Lower leg skin (tissue), 4 donors: ENCODE measurements at regions not wholly inside any gene's neighbourhood (a gene's known extent, or its start where the extent isn't known, plus 50 kb on each side); places are given as distances from the start of the nearest gene placed in this dataset.
"Not testable (repeated sequence)": the region's sequence is repeated elsewhere in the genome, so short reads cannot be mapped to it uniquely, and the experiment has no call there.

Experiments
- DNase-seq, 2 donors: peaks; one replicate each; pipeline ENCODE4 v3.0.0-alpha.2; 2019; ENCODE audit warnings: low spot score in 2 of 2
- H3K4me3 ChIP-seq: fragments of 200-600 bp; sonication (generic); 2 replicates; pipeline ENCODE4 v1.5.1; 2017; ENCODE audit warnings: mild to moderate bottlenecking, low read depth; ENCODE audit not compliant: poor library complexity, severe bottlenecking
- CTCF ChIP-seq, 3 donors: fragments of 450-650 bp; IDR thresholded peaks; one replicate each; pipeline ENCODE4 v1.5.1; 2016; ENCODE audit warnings: antibody characterized with exemption in 3 of 3, mild to moderate bottlenecking in 3 of 3, moderate library complexity in 2 of 3
- POLR2A ChIP-seq, 2 donors: fragments of 450-650 bp; IDR thresholded peaks; one replicate each; pipeline ENCODE4 v1.6.1; 2016 to 2017; ENCODE audit warnings: antibody characterized with exemption in 2 of 2, mild to moderate bottlenecking in 1 of 2, moderate library complexity in 1 of 2
- WGBS, 2 donors: methylation state at CpG; one replicate each; pipeline ENCODE4 v1.1.5; 2018; 5-methylcytosine and 5-hydroxymethylcytosine counted together
- intact Hi-C: fragments of 100-400 bp; cut with DNase I; formaldehyde crosslinking; loops from one replicate; pipeline ENCODE4 v1.15.0; 2023; ENCODE audit warnings: low total_unique reads

- DNase-seq, result no peak
- H3K4me3 ChIP-seq, result no peak overlapping the region
- intact Hi-C loops, result no loop called here
- TF ChIP-seq CTCF (IDR thresholded peaks at IDR 0.05) (no peak), POLR2A (IDR thresholded peaks at IDR 0.05) (no peak)
- 49 to 82% methylated on average over 3 of the region's 3 CpGs for WGBS, 2 donors
These were observed 218.0 kb downstream of the RBM26 start for GRCh38 chr13:79187917-79188690.

GRCh38 chr13:79185580-79185979, 220.5 kb downstream of the RBM26 start:
- 73 to 74% methylated on average over 3 of the region's 3 CpGs for WGBS, 2 donors
- no peak for TF ChIP-seq POLR2A (IDR thresholded peaks at IDR 0.05)
- no peak for TF ChIP-seq CTCF (IDR thresholded peaks at IDR 0.05)
- intact Hi-C loops, result no loop called here
- no peak overlapping the region for H3K4me3 ChIP-seq
- DNase-seq, result no peak

GRCh38 chr13:79183231-79183630, 222.8 kb downstream of the RBM26 start:
- DNase-seq, result no peak
- no peak overlapping the region for H3K4me3 ChIP-seq
- no peak for TF ChIP-seq CTCF (IDR thresholded peaks at IDR 0.05)
- TF ChIP-seq POLR2A (IDR thresholded peaks at IDR 0.05), result no peak
- WGBS, 2 donors, result 95 to 100% methylated on average over 2 of the region's 2 CpGs
- intact Hi-C loops, result no loop called here

- intact Hi-C loops, H3K4me3 ChIP-seq, DNase-seq: not testable (repeated sequence)
These were observed 232.4 kb downstream of the RBM26 start for GRCh38 chr13:79173691-79174090.

GRCh38 chr13:79172924-79173323, 233.1 kb downstream of the RBM26 start:
- DNase-seq, H3K4me3 ChIP-seq, intact Hi-C loops: not testable (repeated sequence)

- no peak overlapping the region for H3K4me3 ChIP-seq
- 42 to 50% methylated on average over 6 of the region's 6 CpGs for WGBS, 2 donors
- DNase-seq, result no peak
- intact Hi-C loops, result no loop called here
- TF ChIP-seq POLR2A (IDR thresholded peaks at IDR 0.05) (no peak), CTCF (IDR thresholded peaks at IDR 0.05) (no peak)
These were observed 234.7 kb downstream of the RBM26 start for GRCh38 chr13:79171141-79172061.
